Esophagus squamous epithelium (tissue), 4 donors: ENCODE measurements at regions not wholly inside any gene's neighbourhood (a gene's known extent, or its start where the extent isn't known, plus 50 kb on each side); places are given as distances from the start of the nearest gene placed in this dataset.

Source experiments
- POLR2A ChIP-seq, 4 donors: fragments of 450-650 bp; IDR thresholded peaks; one replicate each; pipeline ENCODE4 v1.6.1; 2017; ENCODE audit warnings: antibody characterized with exemption in 4 of 4, mild to moderate bottlenecking in 4 of 4, moderate library complexity in 3 of 4
- TF ChIP-seq, protein P1 (sequence below), 6 experiments: fragments of 450-650 bp in 4 of 6; fragments of 200-600 bp in 2 of 6; sonication (generic) in 2 of 6; IDR thresholded peaks; one replicate each; pipeline ENCODE4 v1.5.1; 2016 to 2019; ENCODE audit warnings: antibody characterized with exemption in 6 of 6, mild to moderate bottlenecking in 4 of 6, moderate library complexity in 4 of 6

DNA sequence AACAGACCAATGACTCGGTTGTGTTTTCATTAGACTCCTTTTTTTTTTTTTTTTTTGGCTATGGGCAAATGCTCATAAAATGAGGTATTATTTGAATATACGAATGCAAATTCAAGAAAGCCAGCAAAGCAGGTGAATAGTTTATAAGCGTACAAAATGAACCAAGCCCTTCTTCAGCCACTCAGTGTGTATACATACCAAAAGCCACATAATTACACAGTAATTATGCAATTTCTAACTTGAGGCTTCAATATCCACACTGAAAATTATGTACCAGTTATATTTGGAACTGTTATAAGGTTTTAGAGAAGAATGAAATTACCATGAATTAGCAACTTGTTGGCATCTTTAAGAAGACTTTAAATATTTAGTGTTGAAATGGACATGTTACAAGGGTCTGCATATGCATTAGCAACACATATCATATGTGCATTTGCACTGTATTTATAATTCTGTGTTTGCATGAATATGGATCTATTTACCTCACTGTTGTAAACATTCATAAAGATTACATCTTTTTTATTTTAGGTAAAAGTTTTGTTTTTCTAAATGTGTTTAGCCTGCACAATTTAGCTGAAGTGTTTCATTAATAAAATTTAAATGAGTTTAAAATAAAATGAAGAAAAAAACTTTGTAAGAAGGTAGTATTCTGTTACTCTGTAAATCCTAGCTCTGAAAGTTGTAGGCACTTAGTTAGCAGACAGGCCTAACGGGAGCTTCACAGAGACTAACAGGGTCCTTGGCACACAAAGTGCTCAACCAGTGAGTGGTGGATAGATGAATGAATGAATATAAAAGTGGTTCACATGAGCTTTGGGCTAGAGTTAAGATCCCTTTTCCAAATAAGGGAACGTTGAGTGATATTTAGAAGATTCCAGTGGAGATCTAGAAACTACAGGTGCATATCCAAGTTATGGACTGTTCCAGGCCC, 241.0 kb upstream of the NFIA start:
- TF ChIP-seq, protein P1, sequence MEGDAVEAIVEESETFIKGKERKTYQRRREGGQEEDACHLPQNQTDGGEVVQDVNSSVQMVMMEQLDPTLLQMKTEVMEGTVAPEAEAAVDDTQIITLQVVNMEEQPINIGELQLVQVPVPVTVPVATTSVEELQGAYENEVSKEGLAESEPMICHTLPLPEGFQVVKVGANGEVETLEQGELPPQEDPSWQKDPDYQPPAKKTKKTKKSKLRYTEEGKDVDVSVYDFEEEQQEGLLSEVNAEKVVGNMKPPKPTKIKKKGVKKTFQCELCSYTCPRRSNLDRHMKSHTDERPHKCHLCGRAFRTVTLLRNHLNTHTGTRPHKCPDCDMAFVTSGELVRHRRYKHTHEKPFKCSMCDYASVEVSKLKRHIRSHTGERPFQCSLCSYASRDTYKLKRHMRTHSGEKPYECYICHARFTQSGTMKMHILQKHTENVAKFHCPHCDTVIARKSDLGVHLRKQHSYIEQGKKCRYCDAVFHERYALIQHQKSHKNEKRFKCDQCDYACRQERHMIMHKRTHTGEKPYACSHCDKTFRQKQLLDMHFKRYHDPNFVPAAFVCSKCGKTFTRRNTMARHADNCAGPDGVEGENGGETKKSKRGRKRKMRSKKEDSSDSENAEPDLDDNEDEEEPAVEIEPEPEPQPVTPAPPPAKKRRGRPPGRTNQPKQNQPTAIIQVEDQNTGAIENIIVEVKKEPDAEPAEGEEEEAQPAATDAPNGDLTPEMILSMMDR (IDR thresholded peaks at IDR 0.05), result no peak
- TF ChIP-seq POLR2A (IDR thresholded peaks at IDR 0.05), result no peak
